SK-N-MC (cell line): ENCODE measurements at regions not wholly inside any gene's neighbourhood (a gene's known extent, or its start where the extent isn't known, plus 50 kb on each side); places are given as distances from the start of the nearest gene placed in this dataset.

Source experiments
- EZH2 ChIP-seq: fragments of 200-600 bp; sonication (generic); IDR thresholded peaks from one replicate; pipeline ENCODE4 v1.6.1; 2017; ENCODE audit warnings: antibody characterized with exemption
- POLR2AphosphoS5 ChIP-seq: IDR thresholded peaks from 2 replicates; pipeline ENCODE4 v1.6.1; 2012; ENCODE audit warnings: mild to moderate bottlenecking, low read depth, low read length, borderline replicate concordance

DNA sequence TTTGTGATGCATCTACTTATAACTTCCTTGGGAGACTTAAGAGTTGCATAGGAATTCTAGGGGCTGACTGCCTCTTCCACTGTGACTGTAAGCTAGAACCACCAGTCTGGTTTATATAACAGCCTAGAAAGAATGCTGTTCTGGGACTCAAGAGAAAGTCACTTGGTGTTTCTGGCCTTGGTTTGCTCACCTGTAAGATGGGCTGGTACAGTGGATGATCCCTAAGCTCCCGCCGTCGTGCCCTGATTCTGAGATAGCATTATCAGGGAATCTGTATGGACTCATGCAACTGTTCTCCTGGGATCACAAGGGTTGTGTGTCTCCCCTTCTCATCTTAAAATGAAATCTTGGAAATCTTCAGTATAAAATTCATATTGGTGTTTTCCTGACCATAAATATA lies 100.6 kb downstream of the LYZL1 start:
- TF ChIP-seq EZH2 (no peak), POLR2AphosphoS5 (no peak)
